ENCODE measurements at regions not wholly inside any gene's neighbourhood (a gene's known extent, or its start where the extent isn't known, plus 50 kb on each side); places are given as distances from the start of the nearest gene placed in this dataset.
"Not testable (repeated sequence)": the region's sequence is repeated elsewhere in the genome, so short reads cannot be mapped to it uniquely, and the experiment has no call there.

DNA sequence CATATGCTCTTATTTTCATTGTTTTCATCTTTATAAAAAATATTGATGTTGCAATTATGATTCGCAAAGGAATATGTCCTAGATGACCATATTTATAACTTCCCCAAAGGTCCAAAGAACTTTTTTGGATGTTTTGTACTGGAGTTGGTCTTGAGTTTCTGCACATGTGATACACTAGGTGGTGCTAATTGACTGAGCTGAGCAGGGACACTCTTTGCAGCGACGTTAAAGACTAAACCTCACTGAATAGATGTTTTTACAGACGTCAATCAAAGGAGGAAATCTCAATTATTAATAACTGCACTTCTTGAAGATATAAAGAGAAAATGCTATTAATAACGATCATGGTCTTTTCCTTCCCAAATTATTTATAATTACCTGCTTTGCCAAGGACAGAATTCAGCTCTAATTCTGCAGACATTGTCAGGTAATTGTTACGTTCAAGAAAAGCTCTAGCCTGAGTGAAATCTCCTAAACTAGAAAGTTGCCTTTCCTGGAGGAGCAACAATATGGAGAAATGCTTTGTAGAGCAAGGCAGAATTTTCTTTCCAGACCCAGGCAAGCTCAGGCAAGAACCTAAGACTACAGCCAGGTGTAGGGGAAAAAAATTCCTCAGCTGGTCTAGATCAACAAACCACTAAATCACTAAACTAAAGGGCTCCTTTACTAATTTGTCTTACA is 119.3 kb upstream of the RBBP8 start:
- DNase-seq (ENCODE audit: low read depth): peak; percentile 20

GRCh38 chr18:22814329-22814703 is 118.8 kb upstream of the RBBP8 start:
- DNase-seq (ENCODE audit: low read depth): no peak

DNA sequence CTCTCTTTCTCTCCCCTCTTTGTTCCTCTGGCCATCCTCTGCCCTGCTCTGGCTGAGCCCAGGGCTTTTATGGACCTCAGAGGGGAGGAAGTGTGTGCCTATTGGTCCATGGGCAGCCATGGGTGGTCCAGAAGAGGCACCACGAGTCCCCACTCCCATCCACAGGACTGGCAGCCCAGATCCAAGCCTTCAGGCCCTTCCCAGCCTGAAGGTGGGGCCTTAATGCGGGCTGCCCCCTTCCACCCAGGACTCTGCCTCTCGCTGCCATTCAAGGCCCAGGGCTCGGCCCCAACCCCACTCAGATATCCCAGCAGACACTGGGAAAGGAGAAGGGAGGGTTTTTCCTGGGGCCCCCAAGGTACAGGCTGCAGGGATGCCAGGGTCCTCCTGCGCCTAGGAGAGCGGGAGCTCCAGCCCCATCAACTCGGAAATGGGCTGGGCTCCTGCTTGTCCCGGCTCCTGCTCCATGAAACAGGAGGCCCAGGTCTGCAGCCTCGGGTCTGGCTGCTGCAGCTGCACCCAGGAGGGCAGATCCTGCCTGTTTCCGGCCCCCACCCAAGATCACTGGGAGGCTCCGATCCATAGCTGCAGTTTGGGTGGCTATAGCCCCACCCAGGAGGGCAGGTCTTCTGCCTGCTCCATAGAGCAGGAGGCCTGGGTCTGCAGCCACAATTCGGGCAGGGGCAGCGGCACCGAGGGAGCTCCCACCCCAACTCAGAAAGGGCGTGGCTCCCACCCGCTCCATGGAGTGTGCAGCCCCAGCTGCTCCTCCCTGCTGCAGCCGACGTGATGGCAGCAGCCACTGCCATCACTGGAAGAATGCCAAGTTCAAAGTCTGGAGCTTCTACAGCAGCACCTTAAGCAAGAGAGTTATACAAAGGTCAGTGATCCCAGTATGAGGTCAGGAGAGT is 116.6 kb upstream of the RBBP8 start:
- DNase-seq (ENCODE audit: low read depth): no peak

- no peak for DNase-seq (ENCODE audit: low read depth)
These were observed 115.3 kb upstream of the RBBP8 start for GRCh38 chr18:22817844-22818243.

GRCh38 chr18:22822024-22822423 is 111.1 kb upstream of the RBBP8 start:
- peak; percentile 71 for DNase-seq (ENCODE audit: low read depth)

GRCh38 chr18:22822841-22823508 is 110.2 kb upstream of the RBBP8 start:
- no peak for DNase-seq (ENCODE audit: low read depth)

GRCh38 chr18:22826726-22827125 is 106.4 kb upstream of the RBBP8 start:
- no peak for DNase-seq (ENCODE audit: low read depth)

DNA sequence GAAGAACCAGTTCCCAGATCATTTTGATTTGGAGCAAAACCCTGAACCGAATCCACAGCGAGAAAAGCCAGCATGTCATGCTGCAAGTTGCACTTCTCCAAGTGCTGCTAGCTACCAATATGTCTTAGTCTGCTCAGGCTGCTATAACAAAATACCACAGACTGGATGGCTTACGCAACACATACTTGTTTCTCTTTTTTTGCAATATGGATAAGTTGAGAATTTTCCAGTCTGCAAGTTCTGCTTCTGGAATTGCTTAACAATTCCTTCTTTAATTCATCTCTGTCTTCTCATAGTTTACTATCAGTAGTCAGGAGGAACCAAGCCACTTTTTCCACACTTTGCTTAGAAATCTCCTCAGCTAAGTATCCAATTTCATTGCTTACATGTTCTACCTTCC is 105.9 kb upstream of the RBBP8 start:
- DNase-seq (ENCODE audit: low read depth): no peak

- DNase-seq (ENCODE audit: low read depth): no peak
These were observed 105.4 kb upstream of the RBBP8 start for GRCh38 chr18:22827741-22828140.

GRCh38 chr18:22828171-22828570 is 105.0 kb upstream of the RBBP8 start:
- DNase-seq (ENCODE audit: low read depth): peak; percentile 46

DNA sequence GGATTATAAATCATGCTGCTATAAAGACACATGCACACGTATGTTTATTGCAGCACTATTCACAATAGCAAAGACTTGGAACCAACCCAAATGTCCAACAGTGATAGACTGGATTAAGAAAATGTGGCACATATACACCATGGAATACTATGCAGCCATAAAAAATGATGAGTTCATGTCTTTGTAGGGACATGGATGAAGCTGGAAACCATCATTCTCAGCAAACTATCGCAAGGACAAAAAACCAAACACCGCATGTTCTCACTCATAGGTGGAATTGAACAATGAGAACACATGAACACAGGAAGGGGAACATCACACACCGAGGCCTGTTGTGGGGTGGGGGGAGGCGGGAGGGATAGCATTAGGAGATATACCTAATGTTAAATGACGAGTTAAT is 104.5 kb upstream of the RBBP8 start:
- not testable (repeated sequence) for DNase-seq (ENCODE audit: low read depth)

GRCh38 chr18:22829781-22830180 is 103.3 kb upstream of the RBBP8 start:
- no peak for DNase-seq (ENCODE audit: low read depth)

GRCh38 chr18:22830511-22830910 is 102.6 kb upstream of the RBBP8 start:
- DNase-seq (ENCODE audit: low read depth): no peak

DNA sequence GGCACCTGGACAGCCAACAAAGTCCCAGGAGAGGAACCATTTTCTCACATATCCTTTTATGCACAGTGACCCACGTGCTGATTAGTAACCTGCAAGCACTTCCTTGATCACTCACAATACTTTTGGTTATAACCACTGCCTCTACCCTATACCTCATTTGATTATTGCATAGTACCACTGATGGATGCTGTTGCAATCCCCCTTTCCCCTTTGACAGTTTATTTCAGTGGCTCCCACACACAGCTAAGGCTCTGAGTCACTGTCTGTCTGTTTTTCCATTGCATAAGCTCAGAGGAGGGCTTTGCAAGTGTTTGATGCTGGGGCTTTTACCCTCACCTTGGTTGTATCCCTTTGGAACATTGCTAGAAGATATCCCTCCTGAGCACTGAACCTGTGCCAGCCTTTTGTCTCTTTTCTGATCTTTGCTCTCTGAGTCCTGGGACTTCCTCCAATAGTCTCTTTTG is 101.7 kb upstream of the RBBP8 start:
- peak; percentile 46 for DNase-seq (ENCODE audit: low read depth)

- DNase-seq (ENCODE audit: low read depth): no peak
These were observed 96.2 kb upstream of the RBBP8 start for GRCh38 chr18:22836932-22837331.

GRCh38 chr18:22838221-22838620 is 94.9 kb upstream of the RBBP8 start:
- DNase-seq (ENCODE audit: low read depth): no peak

GRCh38 chr18:22838639-22839277 is 94.4 kb upstream of the RBBP8 start:
- no peak for DNase-seq (ENCODE audit: low read depth)

DNA sequence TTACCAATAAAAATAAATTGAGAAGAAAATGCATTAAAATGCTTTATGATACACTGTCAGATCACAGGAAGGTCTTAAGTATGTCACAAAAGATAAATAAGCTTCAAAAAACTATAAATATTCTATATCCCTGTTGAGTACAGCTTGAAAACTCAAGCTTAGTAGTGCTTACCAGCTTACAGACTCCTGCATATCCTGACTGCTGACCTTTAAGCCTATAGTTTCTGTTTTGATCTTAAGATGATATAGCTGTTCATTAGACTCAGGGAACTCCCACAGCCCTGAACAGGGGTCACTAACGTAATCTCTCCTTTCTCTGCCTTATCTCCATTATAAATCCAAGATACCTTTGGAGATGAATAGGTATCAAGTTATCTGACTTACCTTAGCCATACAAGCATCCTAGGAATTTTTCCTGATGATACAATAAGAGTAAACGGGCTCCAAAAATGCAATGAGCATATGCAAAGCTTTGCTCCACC is 93.7 kb upstream of the RBBP8 start:
- DNase-seq (ENCODE audit: low read depth): no peak

- DNase-seq (ENCODE audit: low read depth): no peak
These were observed 92.5 kb upstream of the RBBP8 start for GRCh38 chr18:22840606-22841144.

- DNase-seq (ENCODE audit: low read depth): no peak
These were observed 91.3 kb upstream of the RBBP8 start for GRCh38 chr18:22841840-22842239.

DNA sequence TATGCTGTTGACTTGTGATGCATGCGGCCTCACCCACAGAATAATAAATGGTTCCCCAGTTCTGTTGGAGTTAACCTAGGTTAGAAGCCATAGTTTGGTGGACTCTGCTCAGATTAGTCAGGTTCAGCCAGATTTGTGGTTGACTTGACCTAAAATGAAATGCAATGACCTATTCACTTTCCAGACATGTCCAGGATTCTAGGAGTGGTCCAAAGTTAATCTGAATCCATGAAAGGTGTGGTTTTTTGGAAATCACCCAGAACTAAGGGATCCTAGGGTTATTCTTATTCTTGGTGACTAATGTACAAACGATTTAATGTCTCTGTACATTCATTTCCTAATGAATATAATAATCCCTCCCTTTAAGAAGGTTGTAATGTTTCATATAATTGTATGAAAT is 88.9 kb upstream of the RBBP8 start:
- DNase-seq (ENCODE audit: low read depth): no peak

DNA sequence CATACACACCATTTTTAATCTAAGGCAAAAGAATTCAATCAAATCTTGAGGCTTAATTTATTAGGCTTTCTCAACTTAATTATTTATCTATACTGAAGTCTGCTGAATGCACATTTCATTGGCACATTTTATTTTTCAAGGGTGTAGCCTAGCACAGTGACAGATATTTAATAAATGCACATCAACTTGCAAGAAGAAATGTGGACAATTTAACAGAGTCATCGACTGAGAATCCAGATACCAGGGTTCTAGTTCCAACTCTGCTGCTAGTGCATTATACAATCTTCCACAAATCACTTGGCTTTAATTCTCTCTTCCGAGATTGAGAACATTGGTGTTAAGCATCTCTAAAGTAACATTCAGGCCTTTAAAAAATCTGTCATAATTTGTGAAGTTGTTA is 88.5 kb upstream of the RBBP8 start:
- DNase-seq (ENCODE audit: low read depth): no peak

Measured in Daoy (cell line).